GM18909 (cell line): ENCODE measurements at regions not wholly inside any gene's neighbourhood (a gene's known extent, or its start where the extent isn't known, plus 50 kb on each side); places are given as distances from the start of the nearest gene placed in this dataset.
"Not testable (repeated sequence)": the region's sequence is repeated elsewhere in the genome, so short reads cannot be mapped to it uniquely, and the experiment has no call there.

Experiments
- ATAC-seq: cut with Tn5 transposase; IDR thresholded peaks from one replicate; pipeline ENCODE4 v1.9.1; 2021; ENCODE audit warnings: mild to moderate bottlenecking; ENCODE audit not compliant: unreplicated experiment, poor library complexity

- ATAC-seq: no peak
Measured at GRCh38 chr1:165147799-165148198, 208.7 kb downstream of the LMX1A start.

GRCh38 chr1:165144757-165145397 is 211.6 kb downstream of the LMX1A start:
- ATAC-seq: peak; percentile 68

GRCh38 chr1:165143437-165144065 is 213.0 kb downstream of the LMX1A start:
- ATAC-seq: no peak

GRCh38 chr1:165138960-165139359 is 217.6 kb downstream of the LMX1A start:
- ATAC-seq: no peak

GRCh38 chr1:165137551-165138316 is 218.8 kb downstream of the LMX1A start:
- ATAC-seq: no peak

GRCh38 chr1:165134431-165134830 is 222.1 kb downstream of the LMX1A start:
- no peak for ATAC-seq

- peak; percentile 76 for ATAC-seq
Measured at GRCh38 chr1:165129568-165130164, 226.8 kb downstream of the LMX1A start.

GRCh38 chr1:165124772-165125171 is 231.7 kb downstream of the LMX1A start:
- no peak for ATAC-seq

GRCh38 chr1:165119086-165119485 is 237.4 kb downstream of the LMX1A start:
- ATAC-seq: no peak

- ATAC-seq: no peak
Measured at GRCh38 chr1:165117482-165117881, 239.0 kb downstream of the LMX1A start.

GRCh38 chr1:165116732-165117131 is 239.8 kb downstream of the LMX1A start:
- ATAC-seq: no peak

GRCh38 chr1:165116171-165116570 is 240.3 kb downstream of the LMX1A start:
- ATAC-seq: no peak

- ATAC-seq: no peak
Measured at GRCh38 chr1:165114889-165115285, 241.6 kb downstream of the LMX1A start.

GRCh38 chr1:165114022-165114888 is 242.3 kb downstream of the LMX1A start:
- ATAC-seq: no peak

- ATAC-seq: no peak
Measured at GRCh38 chr1:165112260-165112659, 244.3 kb downstream of the LMX1A start.

GRCh38 chr1:165109013-165109412 is 247.5 kb downstream of the LMX1A start:
- no peak for ATAC-seq

GRCh38 chr1:165092542-165093162 is 263.9 kb downstream of the LMX1A start:
- not testable (repeated sequence) for ATAC-seq

GRCh38 chr1:165080253-165080896 is 276.1 kb downstream of the LMX1A start:
- no peak for ATAC-seq

- no peak for ATAC-seq
Measured at GRCh38 chr1:165078391-165078790, 278.1 kb downstream of the LMX1A start.
